Neural cell (in vitro differentiated cells): ENCODE measurements at regions not wholly inside any gene's neighbourhood (a gene's known extent, or its start where the extent isn't known, plus 50 kb on each side); places are given as distances from the start of the nearest gene placed in this dataset.

ENCODE experiments used
- EP300 ChIP-seq: fragments of 450-650 bp; conservative IDR thresholded peaks from 2 replicates; pipeline ENCODE4 v1.6.1; 2014; ENCODE audit warnings: antibody characterized with exemption, mild to moderate bottlenecking, moderate library complexity; ENCODE audit not compliant: poor library complexity, severe bottlenecking
- EZH2 ChIP-seq: fragments of 200-600, 300-800 bp; shearing (Covaris generic), sonication (generic); IDR thresholded peaks from 2 replicates; pipeline ENCODE4 v1.6.1; 2014; ENCODE audit warnings: antibody characterized with exemption, low read length, borderline replicate concordance, mild to moderate bottlenecking; ENCODE audit not compliant: insufficient read depth, poor library complexity, severe bottlenecking
- POLR2AphosphoS5 ChIP-seq: IDR thresholded peaks from 2 replicates; pipeline ENCODE4 v1.6.1; 2012
- RAD21 ChIP-seq: fragments of 450-650 bp; conservative IDR thresholded peaks from 2 replicates; pipeline ENCODE4 v1.6.1; 2014; ENCODE audit warnings: antibody characterized with exemption, mild to moderate bottlenecking, moderate library complexity
- REST ChIP-seq: IDR thresholded peaks from 2 replicates; pipeline ENCODE4 v1.6.1; 2012; ENCODE audit warnings: borderline replicate concordance
- TAF1 ChIP-seq: IDR thresholded peaks from 2 replicates; pipeline ENCODE4 v1.6.1; 2012; ENCODE audit warnings: low read depth
- TF ChIP-seq, protein P1 (sequence below): fragments of 450-650 bp; IDR thresholded peaks from 2 replicates; pipeline ENCODE4 v1.5.1; 2014; ENCODE audit warnings: antibody characterized with exemption, mild to moderate bottlenecking, moderate library complexity; ENCODE audit not compliant: poor library complexity, severe bottlenecking

- TF ChIP-seq, protein P1, sequence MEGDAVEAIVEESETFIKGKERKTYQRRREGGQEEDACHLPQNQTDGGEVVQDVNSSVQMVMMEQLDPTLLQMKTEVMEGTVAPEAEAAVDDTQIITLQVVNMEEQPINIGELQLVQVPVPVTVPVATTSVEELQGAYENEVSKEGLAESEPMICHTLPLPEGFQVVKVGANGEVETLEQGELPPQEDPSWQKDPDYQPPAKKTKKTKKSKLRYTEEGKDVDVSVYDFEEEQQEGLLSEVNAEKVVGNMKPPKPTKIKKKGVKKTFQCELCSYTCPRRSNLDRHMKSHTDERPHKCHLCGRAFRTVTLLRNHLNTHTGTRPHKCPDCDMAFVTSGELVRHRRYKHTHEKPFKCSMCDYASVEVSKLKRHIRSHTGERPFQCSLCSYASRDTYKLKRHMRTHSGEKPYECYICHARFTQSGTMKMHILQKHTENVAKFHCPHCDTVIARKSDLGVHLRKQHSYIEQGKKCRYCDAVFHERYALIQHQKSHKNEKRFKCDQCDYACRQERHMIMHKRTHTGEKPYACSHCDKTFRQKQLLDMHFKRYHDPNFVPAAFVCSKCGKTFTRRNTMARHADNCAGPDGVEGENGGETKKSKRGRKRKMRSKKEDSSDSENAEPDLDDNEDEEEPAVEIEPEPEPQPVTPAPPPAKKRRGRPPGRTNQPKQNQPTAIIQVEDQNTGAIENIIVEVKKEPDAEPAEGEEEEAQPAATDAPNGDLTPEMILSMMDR: no peak
- TF ChIP-seq POLR2AphosphoS5 (no peak), EZH2 (no peak), TAF1 (no peak), REST (no peak), EP300 (no peak), RAD21 (no peak)
Measured at GRCh38 chr12:92324849-92325500, 179.3 kb upstream of the BTG1 start.
